ENCODE measurements at regions not wholly inside any gene's neighbourhood (a gene's known extent, or its start where the extent isn't known, plus 50 kb on each side); places are given as distances from the start of the nearest gene placed in this dataset.

GRCh38 chr1:70764747-70765146 lies 282.9 kb downstream of the PTGER3 start:
- intact Hi-C loops (cut with micrococcal nuclease), result no loop called here
- peak; percentile 78 for ATAC-seq
- BruUV-seq (replicated peaks), result no TSS peak

More at GRCh38 chr1:70764747-70765146, 282.9 kb downstream of the PTGER3 start:
- Histone ChIP-seq H3K4me2 (ENCODE audit: insufficient read depth, low read length) (no peak overlapping the region), H3K4me1 (replicated peaks in 1 of 2; ENCODE audit: control insufficient read depth in 2 of 2, insufficient read depth in 2 of 2, low read length in 2 of 2) (peaks cover 0 to 4% of the 10 kb centered on the region in 2 experiments; a peak in 1 of 5 replicates), H3K27ac (ENCODE audit: extremely low read depth, low read depth, low read length) (peak overlapping the region; percentile 1; the same call in 1 of the 3 replicates), H3K9me3 (replicated peaks; ENCODE audit: control insufficient read depth, insufficient read depth, low read depth, low read length) (no peaks in the 10 kb centered on the region), H2AFZ (ENCODE audit: low read depth, low read length) (peak overlapping the region; percentile 77), H3K4me3 (no peak overlapping the region), H3K9ac (ENCODE audit: insufficient read depth in 1 of 2, low read depth in 2 of 2, low read length in 2 of 2) (no peak overlapping the region), H3K36me3 (ENCODE audit: control insufficient read depth, insufficient read depth, low read length) (no peaks in the 10 kb centered on the region), H3K79me2 (ENCODE audit: control insufficient read depth, insufficient read depth, low read length) (no peaks in the 10 kb centered on the region), H3K27me3 (ENCODE audit: control insufficient read depth in 2 of 2, insufficient read depth in 2 of 2, low read length in 2 of 2) (no peaks in the 10 kb centered on the region), H3K9me1 (ENCODE audit: control insufficient read depth, insufficient read depth, low read length) (no peaks in the 10 kb centered on the region), H4K20me1 (replicated peaks; ENCODE audit: control insufficient read depth, insufficient read depth, low read length) (no peaks in the 10 kb centered on the region)
- 6% methylated on average over 2 of the region's 2 CpGs for WGBS (ENCODE audit: insufficient coverage, low coverage, missing lambda C conversion rate)
- TF ChIP-seq NFYB (IDR thresholded peaks at IDR 0.05; ENCODE audit: extremely low read depth, insufficient read length) (no peak), RAD21 (CRISPR knock-in tag; conservative IDR thresholded peaks at IDR 0.05 in 1 of 2, IDR thresholded peaks at IDR 0.05 in 1 of 2) (no peak), ZNF584 (CRISPR knock-in tag; IDR thresholded peaks at IDR 0.05; ENCODE audit: low read depth) (0 out of 2 replicates have a peak, but pooled peaks have one; percentile 30), TGIF2 (CRISPR knock-in tag; IDR thresholded peaks at IDR 0.05) (no peak), ZNF444 (CRISPR knock-in tag; IDR thresholded peaks at IDR 0.05) (no peak), ZNF175 (CRISPR knock-in tag; IDR thresholded peaks at IDR 0.05; ENCODE audit: low read depth) (no peak), ZNF592 (IDR thresholded peaks at IDR 0.05) (0 out of 2 replicates have a peak, but pooled peaks have one; percentile 45), ATF4 (CRISPR knock-in tag; IDR thresholded peaks at IDR 0.05) (no peak)
- DNase-seq (ENCODE audit: extremely low read depth in 1 of 4, low spot score in 3 of 4) (peak in 1 of 4 experiments; percentile 37), FAIRE-seq (no peak)
- in situ Hi-C loops (cut with MboI), result no loop called here
- POLR2A ChIA-PET, result no interaction called here
- CTCF ChIA-PET (ENCODE audit: low intra/inter-chr PET ratio), result no interaction called here

Measured in K562 (cell line).